ENCODE measurements at regions not wholly inside any gene's neighbourhood (a gene's known extent, or its start where the extent isn't known, plus 50 kb on each side); places are given as distances from the start of the nearest gene placed in this dataset.

- Histone ChIP-seq H3K36me3 (ENCODE audit: low read depth, missing control alignments) (no peaks in the 10 kb centered on the region), H3K9me3 (no peaks in the 10 kb centered on the region), H3K27me3 (no peaks in the 10 kb centered on the region), H3K27ac (no peak overlapping the region), H3K4me3 (no peak overlapping the region), H3K4me1 (no peaks in the 10 kb centered on the region)
- intact Hi-C loops (cut with DNase I; ENCODE audit: low total_unique reads), result no loop called here
- DNase-seq, result no peak
- TF ChIP-seq CTCF (IDR thresholded peaks at IDR 0.05) (no peak), POLR2A (IDR thresholded peaks at IDR 0.05) (no peak)
- WGBS, 2 donors, result 16 to 20% methylated on average over 1 of the region's 1 CpG
These were observed 127.7 kb upstream of the GJE1 start for GRCh38 chr6:142005021-142005420.

DNA sequence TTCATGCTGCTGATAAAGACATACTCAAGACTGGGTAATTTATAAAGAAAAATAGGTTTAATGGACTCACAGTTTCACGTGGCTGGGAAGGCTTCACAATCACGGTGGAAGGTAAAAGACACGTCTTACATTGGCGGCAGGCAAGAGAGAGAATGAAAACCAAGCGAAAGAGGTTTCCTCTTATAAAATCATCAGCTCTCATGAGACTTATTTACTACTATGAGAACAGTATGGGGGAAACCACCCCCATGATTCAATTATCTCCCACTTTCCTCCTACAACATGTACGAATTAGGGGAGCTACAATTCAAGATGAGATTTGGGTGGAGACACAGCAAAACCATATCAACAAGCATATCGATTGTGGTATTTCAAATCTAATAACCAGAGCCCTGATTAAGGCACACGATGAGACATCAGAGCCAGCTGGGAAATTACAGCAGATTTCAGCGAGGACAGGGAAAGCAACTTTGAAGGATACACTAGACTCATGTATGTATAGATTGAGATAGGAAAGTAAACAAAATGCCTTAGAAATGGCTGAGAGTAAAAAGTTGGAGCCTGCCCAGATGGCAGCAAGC lies 129.8 kb upstream of the GJE1 start:
- intact Hi-C loops (cut with DNase I; ENCODE audit: low total_unique reads), result no loop called here
- 56 to 69% methylated on average over 9 of the region's 9 CpGs for WGBS, 2 donors
- Histone ChIP-seq H3K9me3 (no peaks in the 10 kb centered on the region), H3K27me3 (no peaks in the 10 kb centered on the region), H3K4me3 (no peak overlapping the region), H3K27ac (no peak overlapping the region), H3K4me1 (no peaks in the 10 kb centered on the region), H3K36me3 (ENCODE audit: low read depth, missing control alignments) (no peaks in the 10 kb centered on the region)
- TF ChIP-seq CTCF (IDR thresholded peaks at IDR 0.05) (no peak), POLR2A (IDR thresholded peaks at IDR 0.05) (no peak)
- no peak for DNase-seq

GRCh38 chr6:141996823-141997222 lies 135.9 kb upstream of the GJE1 start:
- Histone ChIP-seq H3K27ac (no peak overlapping the region), H3K27me3 (no peaks in the 10 kb centered on the region), H3K4me3 (no peak overlapping the region), H3K4me1 (no peaks in the 10 kb centered on the region), H3K36me3 (ENCODE audit: low read depth, missing control alignments) (no peaks in the 10 kb centered on the region), H3K9me3 (no peaks in the 10 kb centered on the region)
- intact Hi-C loops (cut with DNase I; ENCODE audit: low total_unique reads), result no loop called here
- DNase-seq, result no peak
- TF ChIP-seq CTCF (IDR thresholded peaks at IDR 0.05), result no peak
- TF ChIP-seq POLR2A (IDR thresholded peaks at IDR 0.05), result no peak

DNA sequence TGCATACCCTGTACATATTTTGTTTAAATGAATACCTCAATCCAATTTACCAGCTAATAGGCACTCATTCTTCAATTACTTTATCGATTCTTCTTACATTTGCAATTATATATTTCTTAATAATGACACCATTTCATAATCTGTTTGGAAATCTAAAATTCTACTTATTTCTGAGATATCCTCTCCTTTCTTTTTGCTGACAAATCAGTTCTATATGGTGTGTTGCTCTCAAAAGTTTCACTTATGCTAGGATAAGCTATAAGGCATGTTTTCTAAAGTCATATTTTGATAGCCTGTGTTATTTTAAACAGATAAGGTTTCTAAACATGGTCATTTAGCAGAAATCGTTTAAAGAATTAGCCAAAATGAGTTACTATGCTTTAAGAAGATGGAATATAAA lies 140.6 kb upstream of the GJE1 start:
- no peak for DNase-seq
- TF ChIP-seq POLR2A (IDR thresholded peaks at IDR 0.05) (no peak), CTCF (IDR thresholded peaks at IDR 0.05) (no peak)
- Histone ChIP-seq H3K27ac (no peak overlapping the region), H3K9me3 (no peaks in the 10 kb centered on the region), H3K4me1 (no peaks in the 10 kb centered on the region), H3K36me3 (ENCODE audit: low read depth, missing control alignments) (no peaks in the 10 kb centered on the region), H3K27me3 (no peaks in the 10 kb centered on the region), H3K4me3 (no peak overlapping the region)
- WGBS, 2 donors, result 78 to 84% methylated on average over 2 of the region's 2 CpGs
- intact Hi-C loops (cut with DNase I; ENCODE audit: low total_unique reads), result no loop called here

GRCh38 chr6:141990840-141991239 lies 141.9 kb upstream of the GJE1 start:
- Histone ChIP-seq H3K9me3 (no peaks in the 10 kb centered on the region), H3K4me1 (no peaks in the 10 kb centered on the region), H3K36me3 (ENCODE audit: low read depth, missing control alignments) (no peaks in the 10 kb centered on the region), H3K27ac (no peak overlapping the region), H3K4me3 (no peak overlapping the region), H3K27me3 (no peaks in the 10 kb centered on the region)
- intact Hi-C loops (cut with DNase I; ENCODE audit: low total_unique reads), result no loop called here
- TF ChIP-seq CTCF (IDR thresholded peaks at IDR 0.05), result no peak
- TF ChIP-seq POLR2A (IDR thresholded peaks at IDR 0.05), result no peak
- 58 to 75% methylated on average over 1 of the region's 1 CpG for WGBS, 2 donors
- DNase-seq, result no peak
